ENCODE measurements at regions not wholly inside any gene's neighbourhood (a gene's known extent, or its start where the extent isn't known, plus 50 kb on each side); places are given as distances from the start of the nearest gene placed in this dataset.
A peak's percentile ranks its signal among the peaks of the same experiment; 100 is the strongest.

- TF ChIP-seq CTCF (IDR thresholded peaks at IDR 0.05; ENCODE audit: low read depth, low read length, missing control alignments), result no peak
- peak; percentile 42 for DNase-seq
- Histone ChIP-seq H3K36me3 (replicated peaks) (no peaks in the 10 kb centered on the region), H3K4me3 (ENCODE audit: low read depth, low read length) (no peak overlapping the region), H3K27me3 (replicated peaks) (no peaks in the 10 kb centered on the region), H3K27ac (peak overlapping the region; percentile 60)
- in situ Hi-C loops (cut with HindIII; ENCODE audit: low pct_ligation_motif_present, low sequenced_read_pairs), result no loop called here
Measured at GRCh38 chr1:61605607-61606321, 119.2 kb downstream of the TM2D1 start.

- no peak overlapping the region for H3K4me3 ChIP-seq (ENCODE audit: low read depth, low read length)
- DNase-seq, result no peak
- in situ Hi-C loops (cut with HindIII; ENCODE audit: low pct_ligation_motif_present, low sequenced_read_pairs), result no loop called here
- H3K27ac ChIP-seq, result no peak overlapping the region
- no peaks in the 10 kb centered on the region for H3K36me3 ChIP-seq (replicated peaks)
- no peak for TF ChIP-seq CTCF (IDR thresholded peaks at IDR 0.05; ENCODE audit: low read depth, low read length, missing control alignments)
- H3K27me3 ChIP-seq (replicated peaks), result no peaks in the 10 kb centered on the region
Measured at GRCh38 chr1:61604684-61605083, 120.3 kb downstream of the TM2D1 start.

- no peak for TF ChIP-seq CTCF (IDR thresholded peaks at IDR 0.05; ENCODE audit: low read depth, low read length, missing control alignments)
- Histone ChIP-seq H3K36me3 (replicated peaks) (no peaks in the 10 kb centered on the region), H3K27ac (no peak overlapping the region), H3K27me3 (replicated peaks) (no peaks in the 10 kb centered on the region), H3K4me3 (ENCODE audit: low read depth, low read length) (no peak overlapping the region)
- DNase-seq, result no peak
- in situ Hi-C loops (cut with HindIII; ENCODE audit: low pct_ligation_motif_present, low sequenced_read_pairs), result no loop called here
Measured at GRCh38 chr1:61604261-61604660, 120.7 kb downstream of the TM2D1 start.

GRCh38 chr1:61602663-61603062, 122.3 kb downstream of the TM2D1 start:
- H3K4me3 ChIP-seq (ENCODE audit: low read depth, low read length), result no peak overlapping the region
- H3K36me3 ChIP-seq (replicated peaks), result no peaks in the 10 kb centered on the region
- no peaks in the 10 kb centered on the region for H3K27me3 ChIP-seq (replicated peaks)
- no peak for TF ChIP-seq CTCF (IDR thresholded peaks at IDR 0.05; ENCODE audit: low read depth, low read length, missing control alignments)
- in situ Hi-C loops (cut with HindIII; ENCODE audit: low pct_ligation_motif_present, low sequenced_read_pairs), result no loop called here
- no peak overlapping the region for H3K27ac ChIP-seq
- no peak for DNase-seq

- Histone ChIP-seq H3K36me3 (replicated peaks) (no peaks in the 10 kb centered on the region), H3K4me3 (ENCODE audit: low read depth, low read length) (no peak overlapping the region), H3K27me3 (replicated peaks) (no peaks in the 10 kb centered on the region), H3K27ac (no peak overlapping the region)
- in situ Hi-C loops (cut with HindIII; ENCODE audit: low pct_ligation_motif_present, low sequenced_read_pairs), result no loop called here
- TF ChIP-seq CTCF (IDR thresholded peaks at IDR 0.05; ENCODE audit: low read depth, low read length, missing control alignments), result no peak
- DNase-seq, result no peak
Measured at GRCh38 chr1:61597601-61598000, 127.3 kb downstream of the TM2D1 start.

GRCh38 chr1:61593331-61593730, 131.6 kb downstream of the TM2D1 start:
- no peak for TF ChIP-seq CTCF (IDR thresholded peaks at IDR 0.05; ENCODE audit: low read depth, low read length, missing control alignments)
- no peak overlapping the region for H3K4me3 ChIP-seq (ENCODE audit: low read depth, low read length)
- H3K27ac ChIP-seq, result no peak overlapping the region
- no peaks in the 10 kb centered on the region for H3K27me3 ChIP-seq (replicated peaks)
- DNase-seq, result no peak
- in situ Hi-C loops (cut with HindIII; ENCODE audit: low pct_ligation_motif_present, low sequenced_read_pairs), result no loop called here
- H3K36me3 ChIP-seq (replicated peaks), result no peaks in the 10 kb centered on the region
